H9 (cell line): ENCODE measurements at regions not wholly inside any gene's neighbourhood (a gene's known extent, or its start where the extent isn't known, plus 50 kb on each side); places are given as distances from the start of the nearest gene placed in this dataset.

ENCODE experiments used
- DNase-seq: peaks from one replicate; pipeline ENCODE4 v3.0.0-alpha.2; 2017
- H2AFZ ChIP-seq: one replicate; pipeline ENCODE4 v1.6.1; 2013; ENCODE audit warnings: mild to moderate bottlenecking, low read length, control low read depth, moderate library complexity
- H2AK5ac ChIP-seq: 2 replicates; pipeline ENCODE4 v1.6.1; 2013; ENCODE audit warnings: low read length, control low read depth, mixed read lengths; ENCODE audit not compliant: insufficient read length
- H2BK120ac ChIP-seq: one replicate; pipeline ENCODE4 v1.6.1; 2013; ENCODE audit warnings: low read depth, mild to moderate bottlenecking, low read length, control low read depth, inconsistent platforms; ENCODE audit not compliant: poor library complexity, severe bottlenecking
- H2BK12ac ChIP-seq: 2 replicates; pipeline ENCODE4 v1.6.1; 2013; ENCODE audit warnings: low read length, control low read depth, mixed read lengths, low read depth; ENCODE audit not compliant: insufficient read length
- H2BK15ac ChIP-seq: 2 replicates; pipeline ENCODE4 v1.6.1; 2013; ENCODE audit warnings: low read depth, low read length, control low read depth
- H2BK20ac ChIP-seq: one replicate; pipeline ENCODE4 v1.6.1; 2013; ENCODE audit warnings: low read depth, mild to moderate bottlenecking, low read length, control low read depth, inconsistent platforms; ENCODE audit not compliant: poor library complexity, severe bottlenecking
- H2BK5ac ChIP-seq: 2 replicates; pipeline ENCODE4 v1.6.1; 2013; ENCODE audit warnings: low read length, control low read depth, mixed read lengths; ENCODE audit not compliant: insufficient read length
- H3K14ac ChIP-seq: 2 replicates; pipeline ENCODE4 v1.6.1; 2013; ENCODE audit warnings: low read length, control low read depth; ENCODE audit not compliant: insufficient read depth
- H3K18ac ChIP-seq: 2 replicates; pipeline ENCODE4 v1.6.1; 2013; ENCODE audit warnings: low read depth, mild to moderate bottlenecking, mixed read lengths, low read length, control low read depth; ENCODE audit not compliant: insufficient read length
- H3K23ac ChIP-seq: 2 replicates; pipeline ENCODE4 v1.6.1; 2013; ENCODE audit warnings: low read length, control low read depth, mixed read lengths, low read depth; ENCODE audit not compliant: insufficient read length
- H3K23me2 ChIP-seq: 2 replicates; pipeline ENCODE4 v1.6.1; 2013; ENCODE audit warnings: low read depth, mild to moderate bottlenecking, mixed read lengths, low read length, control low read depth; ENCODE audit not compliant: insufficient read length, poor library complexity, severe bottlenecking
- H3K27ac ChIP-seq: 2 replicates; pipeline ENCODE4 v1.5.1; 2013; ENCODE audit warnings: low read length, control low read depth, mixed read lengths, low read depth; ENCODE audit not compliant: insufficient read length
- H3K27me3 ChIP-seq: 2 replicates; pipeline ENCODE4 v1.6.1; 2013; ENCODE audit warnings: low read length, control low read depth, inconsistent platforms; ENCODE audit not compliant: insufficient read depth
- H3K4ac ChIP-seq: 2 replicates; pipeline ENCODE4 v1.6.1; 2013; ENCODE audit warnings: low read depth, mild to moderate bottlenecking, control low read depth, inconsistent platforms, low read length, moderate library complexity
- H3K4me1 ChIP-seq: 2 replicates; pipeline ENCODE4 v1.6.1; 2013; ENCODE audit warnings: low read length, control low read depth, inconsistent platforms; ENCODE audit not compliant: insufficient read depth
- H3K4me2 ChIP-seq: 2 replicates; pipeline ENCODE4 v1.6.1; 2013; ENCODE audit warnings: low read length, control low read depth, mixed read lengths; ENCODE audit not compliant: insufficient read length, insufficient read depth
- H3K56ac ChIP-seq: 2 replicates; pipeline ENCODE4 v1.6.1; 2013; ENCODE audit warnings: low read depth, mild to moderate bottlenecking, mixed read lengths, low read length, control low read depth; ENCODE audit not compliant: insufficient read length
- H3K79me1 ChIP-seq: 2 replicates; pipeline ENCODE4 v1.6.1; 2013; ENCODE audit warnings: low read depth, mild to moderate bottlenecking, moderate library complexity, low read length, control low read depth, inconsistent platforms; ENCODE audit not compliant: insufficient read depth, poor library complexity, severe bottlenecking
- H3K79me2 ChIP-seq: 2 replicates; pipeline ENCODE4 v1.6.1; 2013; ENCODE audit warnings: low read length, control low read depth, inconsistent platforms; ENCODE audit not compliant: insufficient read depth
- H3K9ac ChIP-seq: 2 replicates; pipeline ENCODE4 v1.6.1; 2013; ENCODE audit warnings: low read length, control low read depth, mixed read lengths; ENCODE audit not compliant: insufficient read length; ENCODE audit errors: extremely low read depth
- H3K9me3 ChIP-seq: one replicate; pipeline ENCODE4 v1.6.1; 2013; ENCODE audit warnings: low read depth, low read length, inconsistent platforms; ENCODE audit not compliant: control insufficient read depth
- H3T11ph ChIP-seq: one replicate; pipeline ENCODE4 v1.6.1; 2013; ENCODE audit warnings: mild to moderate bottlenecking, low read length, control low read depth, inconsistent platforms
- H4K20me1 ChIP-seq: one replicate; pipeline ENCODE4 v1.6.1; 2013; ENCODE audit not compliant: control insufficient read depth, insufficient read length, insufficient read depth
- H4K5ac ChIP-seq: 2 replicates; pipeline ENCODE4 v1.6.1; 2013; ENCODE audit warnings: low read depth, mild to moderate bottlenecking, mixed read lengths, low read length, control low read depth; ENCODE audit not compliant: insufficient read length
- H4K8ac ChIP-seq: replicated peaks from 2 replicates; pipeline ENCODE4 v1.6.1; 2013; ENCODE audit warnings: low read length, control low read depth, mixed read lengths, low read depth; ENCODE audit not compliant: insufficient read length
- H4K91ac ChIP-seq: 2 replicates; pipeline ENCODE4 v1.6.1; 2013; ENCODE audit warnings: low read depth, mild to moderate bottlenecking, moderate library complexity, mixed read lengths, low read length, control low read depth; ENCODE audit not compliant: insufficient read length
- H3K27ac Mint-ChIP-seq, 3 experiments: 2 replicates in 2 of 3; 3 replicates in 1 of 3; pipeline ENCODE4 v1.8.0; 2020 to 2021; ENCODE audit warnings: mixed read lengths in 3 of 3, mild to moderate bottlenecking in 1 of 3, moderate library complexity in 1 of 3
- H3K27me3 Mint-ChIP-seq: 2 replicates; pipeline ENCODE4 v1.8.0; 2021; ENCODE audit warnings: low read depth, mild to moderate bottlenecking, moderate library complexity, mixed read lengths
- H3K36me3 Mint-ChIP-seq, 3 experiments: 2 replicates in 2 of 3; 3 replicates in 1 of 3; pipeline ENCODE4 v1.8.0; 2020 to 2021; ENCODE audit warnings: low read depth in 3 of 3, mixed read lengths in 3 of 3; ENCODE audit not compliant: insufficient read depth in 1 of 3
- H3K4me1 Mint-ChIP-seq, 2 experiments: 2 replicates each; pipeline ENCODE4 v1.8.0; 2020; ENCODE audit warnings: mixed read lengths in 2 of 2
- H3K4me3 Mint-ChIP-seq, 2 experiments: 2 replicates in 1 of 2; 3 replicates in 1 of 2; pipeline ENCODE4 v1.8.0; 2020 to 2021; ENCODE audit warnings: mild to moderate bottlenecking in 2 of 2, mixed read lengths in 2 of 2, moderate library complexity in 1 of 2
- H3K9me3 Mint-ChIP-seq, 2 experiments: 2 replicates in 1 of 2; 3 replicates in 1 of 2; pipeline ENCODE4 v1.8.0; 2020; ENCODE audit warnings: mild to moderate bottlenecking in 2 of 2, mixed read lengths in 2 of 2, moderate library complexity in 1 of 2
- TF ChIP-seq, protein P1 (sequence below): fragments of 200-600 bp; sonication (generic); conservative IDR thresholded peaks from 3 replicates; pipeline ENCODE4 v1.8.0; 2021; ENCODE audit warnings: antibody characterized with exemption, mild to moderate bottlenecking

DNA sequence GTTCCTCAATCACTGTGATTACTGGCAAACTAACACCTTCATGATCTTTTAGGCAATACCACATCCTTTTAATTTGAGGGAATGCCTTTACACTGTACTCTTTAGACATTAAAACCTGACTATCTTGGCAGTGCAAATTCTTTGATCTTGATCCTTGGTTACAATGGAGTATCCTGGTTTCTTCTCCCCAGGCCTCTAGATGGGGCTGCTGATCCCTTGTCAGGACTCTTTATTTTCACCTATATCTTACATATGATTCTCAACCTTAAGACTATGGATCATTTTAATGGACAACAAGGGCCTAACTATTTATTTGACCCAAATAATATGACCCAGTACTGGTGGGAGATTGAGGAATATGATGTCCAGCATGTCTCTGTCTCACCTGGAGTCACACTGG lies 1005.5 kb upstream of the INTU start:
- H3K27me3 Mint-ChIP-seq = no peaks in the 10 kb centered on the region
- no peaks in the 10 kb centered on the region for H3K79me2 ChIP-seq

More for the DNA sequence above, 1005.5 kb upstream of the INTU start:
- no peak overlapping the region for H3T11ph ChIP-seq
- TF ChIP-seq, protein P1, sequence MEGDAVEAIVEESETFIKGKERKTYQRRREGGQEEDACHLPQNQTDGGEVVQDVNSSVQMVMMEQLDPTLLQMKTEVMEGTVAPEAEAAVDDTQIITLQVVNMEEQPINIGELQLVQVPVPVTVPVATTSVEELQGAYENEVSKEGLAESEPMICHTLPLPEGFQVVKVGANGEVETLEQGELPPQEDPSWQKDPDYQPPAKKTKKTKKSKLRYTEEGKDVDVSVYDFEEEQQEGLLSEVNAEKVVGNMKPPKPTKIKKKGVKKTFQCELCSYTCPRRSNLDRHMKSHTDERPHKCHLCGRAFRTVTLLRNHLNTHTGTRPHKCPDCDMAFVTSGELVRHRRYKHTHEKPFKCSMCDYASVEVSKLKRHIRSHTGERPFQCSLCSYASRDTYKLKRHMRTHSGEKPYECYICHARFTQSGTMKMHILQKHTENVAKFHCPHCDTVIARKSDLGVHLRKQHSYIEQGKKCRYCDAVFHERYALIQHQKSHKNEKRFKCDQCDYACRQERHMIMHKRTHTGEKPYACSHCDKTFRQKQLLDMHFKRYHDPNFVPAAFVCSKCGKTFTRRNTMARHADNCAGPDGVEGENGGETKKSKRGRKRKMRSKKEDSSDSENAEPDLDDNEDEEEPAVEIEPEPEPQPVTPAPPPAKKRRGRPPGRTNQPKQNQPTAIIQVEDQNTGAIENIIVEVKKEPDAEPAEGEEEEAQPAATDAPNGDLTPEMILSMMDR = peak; percentile 76
- H4K20me1 ChIP-seq = no peaks in the 10 kb centered on the region
- H3K27me3 ChIP-seq = no peaks in the 10 kb centered on the region
- H3K4ac ChIP-seq = no peak overlapping the region
- no peak overlapping the region for H3K27ac ChIP-seq
- Mint-ChIP-seq H3K9me3 (no peaks in the 10 kb centered on the region), H3K36me3 (no peaks in the 10 kb centered on the region), H3K27ac (no peak overlapping the region), H3K4me3 (no peak overlapping the region), H3K4me1 (no peaks in the 10 kb centered on the region)
- H3K79me1 ChIP-seq = no peaks in the 10 kb centered on the region
- no peak overlapping the region for H4K5ac ChIP-seq
- DNase-seq = no peak
- H3K4me1 ChIP-seq = no peaks in the 10 kb centered on the region
- no peak overlapping the region for H3K18ac ChIP-seq
- H3K4me2 ChIP-seq = no peak overlapping the region
- H4K8ac ChIP-seq = no peak overlapping the region
- no peak overlapping the region for H3K23ac ChIP-seq
- H3K56ac ChIP-seq = no peak overlapping the region
- H2BK15ac ChIP-seq = no peak overlapping the region
- no peaks in the 10 kb centered on the region for H3K23me2 ChIP-seq
- no peak overlapping the region for H2BK120ac ChIP-seq
- H2AFZ ChIP-seq = no peak overlapping the region
- no peak overlapping the region for H2AK5ac ChIP-seq
- no peak overlapping the region for H2BK20ac ChIP-seq
- H3K14ac ChIP-seq = no peak overlapping the region
- no peak overlapping the region for H2BK5ac ChIP-seq
- no peak overlapping the region for H2BK12ac ChIP-seq
- H4K91ac ChIP-seq = no peak overlapping the region
- no peak overlapping the region for H3K9ac ChIP-seq
- H3K9me3 ChIP-seq = no peaks in the 10 kb centered on the region
